Left kidney (tissue), 1 donor: ENCODE measurements at regions not wholly inside any gene's neighbourhood (a gene's known extent, or its start where the extent isn't known, plus 50 kb on each side); places are given as distances from the start of the nearest gene placed in this dataset.
A peak's percentile ranks its signal among the peaks of the same experiment; 100 is the strongest.
"Not testable (repeated sequence)": the region's sequence is repeated elsewhere in the genome, so short reads cannot be mapped to it uniquely, and the experiment has no call there.

Experiments
- DNase-seq: peaks from one replicate; pipeline ENCODE4 v3.0.0-alpha.2; 2013

GRCh38 chrX:55326985-55327384 is 62.3 kb upstream of the PAGE3 start:
- DNase-seq: no peak

GRCh38 chrX:55335296-55335695 is 70.6 kb upstream of the PAGE3 start:
- DNase-seq: no peak

- no peak for DNase-seq
Measured at GRCh38 chrX:55336176-55336575, 71.5 kb upstream of the PAGE3 start.

- no peak for DNase-seq
Measured at GRCh38 chrX:55340896-55341433, 76.2 kb upstream of the PAGE3 start.

GRCh38 chrX:55342533-55343501 is 78.1 kb upstream of the PAGE3 start:
- DNase-seq: peak; percentile 21

- no peak for DNase-seq
Measured at GRCh38 chrX:55356609-55357008, 91.9 kb upstream of the PAGE3 start.

GRCh38 chrX:55357236-55357635 is 92.5 kb upstream of the PAGE3 start:
- DNase-seq: no peak

- no peak for DNase-seq
Measured at GRCh38 chrX:55379396-55379795, 72.5 kb upstream of the MAGEH1 start.

GRCh38 chrX:55389376-55389775 is 62.6 kb upstream of the MAGEH1 start:
- DNase-seq: no peak

GRCh38 chrX:55396836-55397235 is 55.1 kb upstream of the MAGEH1 start:
- DNase-seq: not testable (repeated sequence)
